Dendritic cell treated with granulocyte-macrophage colony-stimulating factor and Interleukin-4, amounts not matched to agents 40 ng/mL and 50 ng/mL, for 4 days (primary cell): ENCODE measurements at regions not wholly inside any gene's neighbourhood (a gene's known extent, or its start where the extent isn't known, plus 50 kb on each side); places are given as distances from the start of the nearest gene placed in this dataset.
"Not testable (repeated sequence)": the region's sequence is repeated elsewhere in the genome, so short reads cannot be mapped to it uniquely, and the experiment has no call there.

Experiments
- H3K27ac Mint-ChIP-seq: one replicate; pipeline ENCODE4 v1.8.0; 2022; ENCODE audit warnings: mild to moderate bottlenecking, mixed read lengths
- H3K27me3 Mint-ChIP-seq: one replicate; pipeline ENCODE4 v1.8.0; 2022; ENCODE audit warnings: mild to moderate bottlenecking, mixed read lengths
- H3K36me3 Mint-ChIP-seq: one replicate; pipeline ENCODE4 v1.8.0; 2022; ENCODE audit warnings: low read depth, mixed read lengths
- H3K4me1 Mint-ChIP-seq: one replicate; pipeline ENCODE4 v1.8.0; 2022; ENCODE audit warnings: low read depth, mixed read lengths
- H3K4me3 Mint-ChIP-seq: one replicate; pipeline ENCODE4 v1.8.0; 2022; ENCODE audit warnings: mild to moderate bottlenecking, moderate library complexity, mixed read lengths
- H3K9me3 Mint-ChIP-seq: one replicate; pipeline ENCODE4 v1.8.0; 2022; ENCODE audit warnings: mixed read lengths
- intact Hi-C: fragments of 100-400 bp; cut with micrococcal nuclease; formaldehyde crosslinking; loops from one replicate; pipeline ENCODE4 v1.15.0; 2022

- no peak overlapping the region for H3K4me3 Mint-ChIP-seq
- intact Hi-C loops: loop anchor here (5.0 kb wide), 1 partner anchor 193 kb away; no protein-coding TSS in a partner anchor
- H3K27me3 Mint-ChIP-seq: peaks cover 18% of the 10 kb centered on the region
- no peaks in the 10 kb centered on the region for H3K9me3 Mint-ChIP-seq
- no peaks in the 10 kb centered on the region for H3K36me3 Mint-ChIP-seq
- no peak overlapping the region for H3K27ac Mint-ChIP-seq
- H3K4me1 Mint-ChIP-seq: peaks cover 8% of the 10 kb centered on the region
These were observed 74.8 kb upstream of the LRRN2 start for GRCh38 chr1:204760350-204760749.

- Mint-ChIP-seq H3K27me3 (peaks cover 20% of the 10 kb centered on the region), H3K4me3 (no peak overlapping the region), H3K27ac (no peak overlapping the region), H3K4me1 (peaks cover 8% of the 10 kb centered on the region), H3K36me3 (no peaks in the 10 kb centered on the region), H3K9me3 (no peaks in the 10 kb centered on the region)
- intact Hi-C loops: loop anchor here (5.0 kb wide), 1 partner anchor 193 kb away; no protein-coding TSS in a partner anchor
These were observed 75.2 kb upstream of the LRRN2 start for GRCh38 chr1:204760757-204761156.

- peaks cover 8% of the 10 kb centered on the region for H3K4me1 Mint-ChIP-seq
- no peak overlapping the region for H3K4me3 Mint-ChIP-seq
- peaks cover 26% of the 10 kb centered on the region for H3K27me3 Mint-ChIP-seq
- H3K36me3 Mint-ChIP-seq: no peaks in the 10 kb centered on the region
- H3K27ac Mint-ChIP-seq: no peak overlapping the region
- no peaks in the 10 kb centered on the region for H3K9me3 Mint-ChIP-seq
- intact Hi-C loops: loop anchor here (5.0 kb wide), 1 partner anchor 197 kb away; no protein-coding TSS in a partner anchor
These were observed 78.4 kb upstream of the LRRN2 start for GRCh38 chr1:204763773-204764427.

- H3K4me1 Mint-ChIP-seq: no peaks in the 10 kb centered on the region
- no peak overlapping the region for H3K27ac Mint-ChIP-seq
- intact Hi-C loops: no loop called here
- H3K4me3 Mint-ChIP-seq: no peak overlapping the region
- peaks cover 26% of the 10 kb centered on the region for H3K27me3 Mint-ChIP-seq
- H3K36me3 Mint-ChIP-seq: no peaks in the 10 kb centered on the region
- no peaks in the 10 kb centered on the region for H3K9me3 Mint-ChIP-seq
These were observed 84.5 kb upstream of the LRRN2 start for GRCh38 chr1:204769997-204770396.

GRCh38 chr1:204771358-204771757 lies 85.8 kb upstream of the LRRN2 start:
- intact Hi-C loops: no loop called here
- Mint-ChIP-seq H3K27me3 (peaks cover 23% of the 10 kb centered on the region), H3K36me3 (no peaks in the 10 kb centered on the region), H3K4me3 (no peak overlapping the region), H3K4me1 (no peaks in the 10 kb centered on the region), H3K27ac (no peak overlapping the region), H3K9me3 (no peaks in the 10 kb centered on the region)

GRCh38 chr1:204773246-204773645 lies 87.7 kb upstream of the LRRN2 start:
- Mint-ChIP-seq H3K27ac (no peak overlapping the region), H3K9me3 (no peaks in the 10 kb centered on the region), H3K4me1 (no peaks in the 10 kb centered on the region), H3K36me3 (no peaks in the 10 kb centered on the region), H3K27me3 (peaks cover 22% of the 10 kb centered on the region), H3K4me3 (no peak overlapping the region)
- intact Hi-C loops: no loop called here

GRCh38 chr1:204775546-204775945 lies 90.0 kb upstream of the LRRN2 start:
- H3K4me3 Mint-ChIP-seq: no peak overlapping the region
- no peaks in the 10 kb centered on the region for H3K9me3 Mint-ChIP-seq
- intact Hi-C loops: no loop called here
- no peaks in the 10 kb centered on the region for H3K4me1 Mint-ChIP-seq
- H3K27ac Mint-ChIP-seq: no peak overlapping the region
- H3K27me3 Mint-ChIP-seq: peaks cover 15% of the 10 kb centered on the region
- no peaks in the 10 kb centered on the region for H3K36me3 Mint-ChIP-seq

- H3K9me3 Mint-ChIP-seq: no peaks in the 10 kb centered on the region
- H3K27ac Mint-ChIP-seq: no peak overlapping the region
- intact Hi-C loops: no loop called here
- no peaks in the 10 kb centered on the region for H3K4me1 Mint-ChIP-seq
- peaks cover 15% of the 10 kb centered on the region for H3K27me3 Mint-ChIP-seq
- H3K36me3 Mint-ChIP-seq: no peaks in the 10 kb centered on the region
- H3K4me3 Mint-ChIP-seq: no peak overlapping the region
These were observed 92.1 kb upstream of the LRRN2 start for GRCh38 chr1:204777591-204777990.

- intact Hi-C loops: no loop called here
- Mint-ChIP-seq H3K27ac (no peak overlapping the region), H3K9me3 (no peaks in the 10 kb centered on the region), H3K4me3 (no peak overlapping the region), H3K27me3 (peaks cover 7% of the 10 kb centered on the region), H3K36me3 (no peaks in the 10 kb centered on the region), H3K4me1 (no peaks in the 10 kb centered on the region)
These were observed 90.0 kb upstream of the NFASC start for GRCh38 chr1:204780630-204781029.

- Mint-ChIP-seq H3K27me3 (peaks cover 8% of the 10 kb centered on the region), H3K4me3 (no peak overlapping the region), H3K36me3 (no peaks in the 10 kb centered on the region), H3K27ac (no peak overlapping the region), H3K4me1 (no peaks in the 10 kb centered on the region), H3K9me3 (peaks cover 7% of the 10 kb centered on the region)
- intact Hi-C loops: no loop called here
These were observed 88.5 kb upstream of the NFASC start for GRCh38 chr1:204782118-204782700.

- H3K36me3 Mint-ChIP-seq, H3K4me3 Mint-ChIP-seq, intact Hi-C loops, H3K27ac Mint-ChIP-seq, H3K4me1 Mint-ChIP-seq: not testable (repeated sequence)
- peaks cover 12% of the 10 kb centered on the region for H3K27me3 Mint-ChIP-seq
- peaks cover 11% of the 10 kb centered on the region for H3K9me3 Mint-ChIP-seq
These were observed 85.6 kb upstream of the NFASC start for GRCh38 chr1:204785023-204785422.

- Mint-ChIP-seq H3K36me3 (no peaks in the 10 kb centered on the region), H3K27me3 (peaks cover 16% of the 10 kb centered on the region), H3K27ac (no peak overlapping the region), H3K9me3 (peaks cover 11% of the 10 kb centered on the region), H3K4me1 (peaks cover 12% of the 10 kb centered on the region), H3K4me3 (no peak overlapping the region)
- intact Hi-C loops: no loop called here
These were observed 82.2 kb upstream of the NFASC start for GRCh38 chr1:204788470-204788869.

GRCh38 chr1:204791453-204792353 lies 79.0 kb upstream of the NFASC start:
- intact Hi-C loops: no loop called here
- H3K27ac Mint-ChIP-seq: no peak overlapping the region
- peaks cover 21% of the 10 kb centered on the region for H3K27me3 Mint-ChIP-seq
- H3K9me3 Mint-ChIP-seq: peaks cover 9% of the 10 kb centered on the region
- no peaks in the 10 kb centered on the region for H3K36me3 Mint-ChIP-seq
- no peak overlapping the region for H3K4me3 Mint-ChIP-seq
- H3K4me1 Mint-ChIP-seq: peaks cover 12% of the 10 kb centered on the region

GRCh38 chr1:204792354-204792692 lies 78.3 kb upstream of the NFASC start:
- peaks cover 12% of the 10 kb centered on the region for H3K4me1 Mint-ChIP-seq
- no peaks in the 10 kb centered on the region for H3K36me3 Mint-ChIP-seq
- peaks cover 2% of the 10 kb centered on the region for H3K9me3 Mint-ChIP-seq
- no peak overlapping the region for H3K27ac Mint-ChIP-seq
- H3K27me3 Mint-ChIP-seq: peaks cover 18% of the 10 kb centered on the region
- intact Hi-C loops: no loop called here
- H3K4me3 Mint-ChIP-seq: no peak overlapping the region
